GM21360 (cell line): ENCODE measurements at regions not wholly inside any gene's neighbourhood (a gene's known extent, or its start where the extent isn't known, plus 50 kb on each side); places are given as distances from the start of the nearest gene placed in this dataset.
"Not testable (repeated sequence)": the region's sequence is repeated elsewhere in the genome, so short reads cannot be mapped to it uniquely, and the experiment has no call there.

Experiments
- ATAC-seq: cut with Tn5 transposase; IDR thresholded peaks from one replicate; pipeline ENCODE4 v1.9.1; 2021; ENCODE audit warnings: mild to moderate bottlenecking, moderate library complexity; ENCODE audit not compliant: unreplicated experiment

GRCh38 chr1:146292940-146293936 lies 64.4 kb upstream of the NOTCH2NLA start:
- not testable (repeated sequence) for ATAC-seq

- not testable (repeated sequence) for ATAC-seq
Measured at GRCh38 chr1:146292424-146292823, 63.6 kb upstream of the NOTCH2NLA start.

DNA sequence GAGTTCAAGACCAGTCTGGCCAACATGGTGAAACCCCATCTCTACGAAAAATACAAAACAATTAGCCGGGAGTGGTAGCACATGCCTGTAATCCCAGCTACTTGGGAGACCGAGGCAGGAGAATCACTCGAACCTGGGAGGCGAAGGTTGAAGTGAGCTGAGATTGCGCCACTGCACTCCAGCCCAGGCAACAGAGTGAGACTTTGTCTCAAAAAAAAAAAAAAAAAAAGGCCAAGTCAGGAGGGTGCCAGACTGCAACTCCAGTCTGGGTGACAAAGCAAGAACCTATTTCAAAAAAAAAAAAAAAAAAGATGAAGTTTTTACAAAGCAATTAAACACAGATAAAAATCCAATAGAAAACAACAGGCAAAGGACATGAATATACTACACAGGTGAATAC lies 59.1 kb upstream of the NOTCH2NLA start:
- not testable (repeated sequence) for ATAC-seq

DNA sequence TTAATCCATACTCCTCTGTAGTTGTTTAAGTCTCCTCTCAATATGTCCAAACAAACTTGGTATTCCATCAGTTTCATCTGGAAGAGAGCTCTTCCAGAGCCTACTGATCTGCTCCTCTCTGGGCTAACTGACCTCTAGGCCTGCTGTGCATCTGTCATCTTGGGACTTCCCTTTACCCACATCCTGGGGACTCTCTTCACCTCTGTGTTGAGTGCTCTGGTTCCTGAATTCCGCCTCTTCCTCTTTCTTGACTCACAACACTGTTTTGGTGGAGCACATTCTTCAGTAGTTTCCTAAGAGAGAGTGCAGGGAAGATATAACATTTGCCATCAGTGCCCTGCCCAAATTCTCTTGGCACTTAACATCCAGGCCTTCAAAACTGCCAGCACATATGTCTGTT lies 55.9 kb upstream of the NOTCH2NLA start:
- ATAC-seq, result not testable (repeated sequence)

DNA sequence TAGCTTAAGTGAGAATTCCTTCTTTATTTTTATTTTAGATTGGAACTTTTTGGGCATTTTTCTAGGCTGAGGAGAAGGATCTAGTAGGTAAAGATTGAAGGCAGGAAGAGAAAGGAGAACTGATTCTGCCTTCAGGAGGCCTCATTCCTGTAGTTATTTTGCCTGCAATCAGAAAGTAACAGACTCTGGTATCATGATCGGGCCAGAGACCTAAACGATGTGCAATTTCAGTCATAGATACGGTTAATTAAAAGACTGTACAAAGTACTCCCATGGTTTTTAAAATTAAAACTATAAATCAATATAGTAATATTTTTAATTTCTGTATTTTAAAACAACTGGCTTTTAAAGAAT lies 54.7 kb upstream of the NOTCH2NLA start:
- ATAC-seq, result peak; percentile 45

DNA sequence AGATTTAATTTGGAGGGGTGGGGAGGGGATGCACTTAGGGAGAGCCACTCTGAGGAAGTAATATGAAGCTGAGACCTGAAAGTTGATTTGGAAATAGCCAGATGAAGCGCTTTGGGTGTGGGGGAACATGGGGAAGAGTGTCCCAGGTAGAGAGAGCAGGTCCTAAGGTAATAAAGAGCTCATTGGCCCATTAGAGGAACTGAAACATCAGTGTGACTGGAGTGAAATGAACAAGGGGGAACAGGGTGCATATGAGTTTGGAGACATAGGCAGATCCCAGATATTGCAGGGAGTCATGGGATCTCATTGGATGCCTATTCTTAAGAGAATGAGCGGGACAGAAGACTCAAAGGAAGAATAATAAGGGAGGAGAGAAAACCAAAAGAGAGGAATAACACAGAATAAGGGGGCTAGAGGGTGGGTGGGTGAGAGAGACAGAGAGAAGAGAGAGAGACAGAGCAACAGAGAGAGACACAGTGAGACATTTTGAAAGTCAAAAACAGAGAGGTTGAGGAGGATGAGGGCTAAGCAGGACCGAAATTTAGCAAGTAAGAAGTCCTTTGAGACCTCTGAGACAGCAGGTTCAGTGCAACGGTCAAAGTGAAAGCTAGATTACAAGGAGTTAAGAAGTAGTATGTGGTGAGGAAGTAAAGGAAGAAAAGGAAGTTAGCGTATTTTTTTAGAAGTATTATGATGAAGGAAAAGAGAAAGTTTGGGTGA lies 54.1 kb upstream of the NOTCH2NLA start:
- ATAC-seq, result peak; percentile 64

GRCh38 chr1:146281522-146281921 lies 52.7 kb upstream of the NOTCH2NLA start:
- not testable (repeated sequence) for ATAC-seq

- ATAC-seq, result not testable (repeated sequence)
Measured at GRCh38 chr1:146278758-146279157, 49.9 kb upstream of the NOTCH2NLA start.
